HEK293 (cell line): ENCODE measurements at regions not wholly inside any gene's neighbourhood (a gene's known extent, or its start where the extent isn't known, plus 50 kb on each side); places are given as distances from the start of the nearest gene placed in this dataset.

Experiments
- ZNF274 ChIP-seq, 2 experiments: fragments of 200-500 bp in 1 of 2; fragments of 450-650 bp in 1 of 2; sonication (Bioruptor generic) in 1 of 2; formaldehyde crosslinking in 1 of 2; IDR thresholded peaks; 2 replicates each; pipeline versions ENCODE4 v1.5.1 to v1.6.1; 2014 to 2016; ENCODE audit warnings: borderline replicate concordance in 1 of 2, inconsistent platforms in 1 of 2, low read length in 1 of 2, missing biosample characterization in 1 of 2, missing genetic modification characterization in 1 of 2
- TF ChIP-seq, protein P1 (sequence below): sonication (generic); formaldehyde crosslinking; IDR thresholded peaks from 2 replicates; pipeline ENCODE4 v1.8.1; 2022; ENCODE audit warnings: mild to moderate bottlenecking, moderate library complexity, missing genetic modification reagents

DNA sequence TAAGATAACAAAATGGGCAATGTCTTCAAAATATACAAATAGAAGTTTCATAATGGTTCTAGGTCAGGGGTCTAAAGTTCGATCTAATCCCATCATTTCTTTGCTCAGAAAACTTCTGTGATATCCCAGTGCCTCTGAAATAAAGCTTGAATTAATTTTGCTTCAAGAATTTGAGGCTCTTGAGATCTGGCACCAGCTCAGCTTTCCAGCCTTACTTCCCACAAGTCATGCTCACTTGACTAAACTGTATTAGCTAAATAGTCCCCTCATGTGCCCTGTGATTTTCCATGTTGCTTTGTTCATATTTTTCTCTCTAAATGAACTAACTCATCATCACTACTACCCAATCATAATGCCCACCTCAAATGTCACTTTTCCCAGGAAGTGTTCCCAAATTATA, 50.8 kb upstream of the MBNL3 start:
- TF ChIP-seq ZNF274 (IDR thresholded peaks at IDR 0.05; ENCODE audit: low read length) (no peak), ZNF274 (tag by site-specific recombination; IDR thresholded peaks at IDR 0.05; ENCODE audit: borderline replicate concordance) (no peak)
- TF ChIP-seq, protein P1, sequence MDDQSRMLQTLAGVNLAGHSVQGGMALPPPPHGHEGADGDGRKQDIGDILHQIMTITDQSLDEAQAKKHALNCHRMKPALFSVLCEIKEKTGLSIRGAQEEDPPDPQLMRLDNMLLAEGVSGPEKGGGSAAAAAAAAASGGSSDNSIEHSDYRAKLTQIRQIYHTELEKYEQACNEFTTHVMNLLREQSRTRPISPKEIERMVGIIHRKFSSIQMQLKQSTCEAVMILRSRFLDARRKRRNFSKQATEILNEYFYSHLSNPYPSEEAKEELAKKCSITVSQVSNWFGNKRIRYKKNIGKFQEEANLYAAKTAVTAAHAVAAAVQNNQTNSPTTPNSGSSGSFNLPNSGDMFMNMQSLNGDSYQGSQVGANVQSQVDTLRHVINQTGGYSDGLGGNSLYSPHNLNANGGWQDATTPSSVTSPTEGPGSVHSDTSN (CRISPR knock-in tag) = no peak
